ENCODE measurements at regions not wholly inside any gene's neighbourhood (a gene's known extent, or its start where the extent isn't known, plus 50 kb on each side); places are given as distances from the start of the nearest gene placed in this dataset.

- H3K4me3 ChIP-seq (ENCODE audit: control insufficient read depth, low read depth, low read length) = no peak overlapping the region
- DNase-seq (ENCODE audit: low read depth) = no peak
- no peak for TF ChIP-seq CTCF (conservative IDR thresholded peaks at IDR 0.05; ENCODE audit: control insufficient read depth, insufficient read depth, low read depth, low read length)
Observed at GRCh38 chr2:5253263-5253662, 438.9 kb upstream of the SOX11 start.

- no peak for DNase-seq (ENCODE audit: low read depth)
- no peak for TF ChIP-seq CTCF (conservative IDR thresholded peaks at IDR 0.05; ENCODE audit: control insufficient read depth, insufficient read depth, low read depth, low read length)
- H3K4me3 ChIP-seq (ENCODE audit: control insufficient read depth, low read depth, low read length) = no peak overlapping the region
Observed at GRCh38 chr2:5254791-5255332, 437.3 kb upstream of the SOX11 start.

- no peak for TF ChIP-seq CTCF (conservative IDR thresholded peaks at IDR 0.05; ENCODE audit: control insufficient read depth, insufficient read depth, low read depth, low read length)
- no peak overlapping the region for H3K4me3 ChIP-seq (ENCODE audit: control insufficient read depth, low read depth, low read length)
- no peak for DNase-seq (ENCODE audit: low read depth)
Observed at GRCh38 chr2:5263291-5263690, 428.9 kb upstream of the SOX11 start.

GRCh38 chr2:5264361-5264760 lies 427.8 kb upstream of the SOX11 start:
- no peak for TF ChIP-seq CTCF (conservative IDR thresholded peaks at IDR 0.05; ENCODE audit: control insufficient read depth, insufficient read depth, low read depth, low read length)
- DNase-seq (ENCODE audit: low read depth) = no peak
- no peak overlapping the region for H3K4me3 ChIP-seq (ENCODE audit: control insufficient read depth, low read depth, low read length)

- TF ChIP-seq CTCF (conservative IDR thresholded peaks at IDR 0.05; ENCODE audit: control insufficient read depth, insufficient read depth, low read depth, low read length) = no peak
- H3K4me3 ChIP-seq (ENCODE audit: control insufficient read depth, low read depth, low read length) = no peak overlapping the region
- DNase-seq (ENCODE audit: low read depth) = no peak
Observed at GRCh38 chr2:5285061-5285460, 407.1 kb upstream of the SOX11 start.

- no peak overlapping the region for H3K4me3 ChIP-seq (ENCODE audit: control insufficient read depth, low read depth, low read length)
- no peak for TF ChIP-seq CTCF (conservative IDR thresholded peaks at IDR 0.05; ENCODE audit: control insufficient read depth, insufficient read depth, low read depth, low read length)
- no peak for DNase-seq (ENCODE audit: low read depth)
Observed at GRCh38 chr2:5285872-5286769, 406.1 kb upstream of the SOX11 start.
